ENCODE measurements at regions not wholly inside any gene's neighbourhood (a gene's known extent, or its start where the extent isn't known, plus 50 kb on each side); places are given as distances from the start of the nearest gene placed in this dataset.

DNA sequence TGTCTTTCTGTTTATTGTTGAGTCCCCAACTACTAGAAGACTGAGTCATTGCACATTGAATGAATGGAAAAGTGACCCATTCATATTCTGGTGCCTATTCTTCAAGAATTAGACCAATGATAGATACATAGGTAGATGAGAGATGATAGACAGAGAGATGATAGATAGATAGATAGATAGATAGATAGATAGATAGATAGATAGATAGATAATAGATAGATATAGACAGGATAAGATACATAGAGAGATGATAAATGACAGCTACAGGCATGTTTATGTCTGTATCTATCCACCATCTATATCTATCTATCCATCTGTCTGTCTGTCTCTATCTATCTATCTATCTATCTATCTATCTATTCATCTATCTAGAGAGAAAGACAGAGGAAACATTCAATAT is 170.3 kb upstream of the ARRDC4 start:
- Histone ChIP-seq H3K36me3 (ENCODE audit: control insufficient read depth, insufficient read depth, low read length) (no peaks in the 10 kb centered on the region), H3K27me3 (replicated peaks; ENCODE audit: control insufficient read depth, insufficient read depth, low read length) (no peaks in the 10 kb centered on the region), H3K4me3 (replicated peaks; ENCODE audit: low read depth, low read length) (no peak overlapping the region)
- no peak for DNase-seq (ENCODE audit: extremely low read depth, insufficient read length)
- TF ChIP-seq, protein P1, sequence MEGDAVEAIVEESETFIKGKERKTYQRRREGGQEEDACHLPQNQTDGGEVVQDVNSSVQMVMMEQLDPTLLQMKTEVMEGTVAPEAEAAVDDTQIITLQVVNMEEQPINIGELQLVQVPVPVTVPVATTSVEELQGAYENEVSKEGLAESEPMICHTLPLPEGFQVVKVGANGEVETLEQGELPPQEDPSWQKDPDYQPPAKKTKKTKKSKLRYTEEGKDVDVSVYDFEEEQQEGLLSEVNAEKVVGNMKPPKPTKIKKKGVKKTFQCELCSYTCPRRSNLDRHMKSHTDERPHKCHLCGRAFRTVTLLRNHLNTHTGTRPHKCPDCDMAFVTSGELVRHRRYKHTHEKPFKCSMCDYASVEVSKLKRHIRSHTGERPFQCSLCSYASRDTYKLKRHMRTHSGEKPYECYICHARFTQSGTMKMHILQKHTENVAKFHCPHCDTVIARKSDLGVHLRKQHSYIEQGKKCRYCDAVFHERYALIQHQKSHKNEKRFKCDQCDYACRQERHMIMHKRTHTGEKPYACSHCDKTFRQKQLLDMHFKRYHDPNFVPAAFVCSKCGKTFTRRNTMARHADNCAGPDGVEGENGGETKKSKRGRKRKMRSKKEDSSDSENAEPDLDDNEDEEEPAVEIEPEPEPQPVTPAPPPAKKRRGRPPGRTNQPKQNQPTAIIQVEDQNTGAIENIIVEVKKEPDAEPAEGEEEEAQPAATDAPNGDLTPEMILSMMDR (IDR thresholded peaks at IDR 0.05; ENCODE audit: insufficient read depth, low read length, poor library complexity, severe bottlenecking): no peak

DNA sequence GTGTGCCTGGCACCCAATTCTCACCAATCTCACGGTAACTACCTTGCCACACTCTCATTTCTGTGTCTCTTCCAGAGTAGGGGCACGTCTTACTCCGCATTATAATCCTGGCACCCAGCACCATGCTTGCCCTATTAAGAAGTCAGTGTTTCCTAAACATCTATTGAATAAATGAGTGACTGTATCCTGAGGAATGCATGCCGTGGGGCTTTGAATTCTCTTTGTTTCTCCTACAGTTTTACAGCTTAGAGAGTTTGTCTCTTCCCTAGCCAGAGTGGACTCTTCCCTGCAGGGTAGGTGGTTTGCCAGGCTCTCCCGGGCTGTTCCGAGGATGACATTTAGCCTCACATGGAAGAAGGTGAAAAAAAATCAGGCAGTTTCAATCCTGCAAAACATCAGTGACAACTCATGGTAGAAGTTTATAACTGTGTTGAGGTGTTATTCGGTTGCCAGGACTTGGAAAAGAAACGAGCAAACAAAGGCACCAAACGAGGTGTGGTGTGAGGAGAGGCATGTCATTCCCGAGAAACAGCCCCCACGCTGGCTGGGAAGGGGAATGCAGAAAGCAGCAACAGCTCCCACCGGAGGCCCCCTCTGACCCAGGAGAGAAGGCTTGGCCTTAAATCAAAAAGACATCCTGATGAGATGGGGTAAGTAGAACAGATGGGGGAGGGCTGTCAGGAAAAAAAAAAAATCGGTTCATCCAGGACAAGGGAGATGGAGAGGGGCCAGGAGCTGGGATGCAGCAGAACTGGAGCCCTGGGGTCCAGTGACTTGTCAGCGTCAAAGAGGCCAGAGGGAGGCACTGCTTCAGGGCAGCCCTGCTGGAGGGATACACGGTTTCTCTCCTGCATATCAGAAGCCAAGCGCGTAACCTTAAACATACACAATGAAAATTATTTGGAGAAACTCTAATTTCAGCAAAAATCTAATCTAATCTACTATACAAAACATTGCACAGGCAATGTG is 168.4 kb upstream of the ARRDC4 start:
- TF ChIP-seq, protein P1 (IDR thresholded peaks at IDR 0.05; ENCODE audit: insufficient read depth, low read length, poor library complexity, severe bottlenecking): no peak
- Histone ChIP-seq H3K27me3 (replicated peaks; ENCODE audit: control insufficient read depth, insufficient read depth, low read length) (no peaks in the 10 kb centered on the region), H3K36me3 (ENCODE audit: control insufficient read depth, insufficient read depth, low read length) (no peaks in the 10 kb centered on the region), H3K4me3 (replicated peaks; ENCODE audit: low read depth, low read length) (no peak overlapping the region)
- no peak for DNase-seq (ENCODE audit: extremely low read depth, insufficient read length)

- TF ChIP-seq, protein P1 (IDR thresholded peaks at IDR 0.05; ENCODE audit: insufficient read depth, low read length, poor library complexity, severe bottlenecking): no peak
- DNase-seq (ENCODE audit: extremely low read depth, insufficient read length): no peak
- no peaks in the 10 kb centered on the region for H3K27me3 ChIP-seq (replicated peaks; ENCODE audit: control insufficient read depth, insufficient read depth, low read length)
Observed at GRCh38 chr15:97804950-97805349, 155.6 kb upstream of the ARRDC4 start.

DNA sequence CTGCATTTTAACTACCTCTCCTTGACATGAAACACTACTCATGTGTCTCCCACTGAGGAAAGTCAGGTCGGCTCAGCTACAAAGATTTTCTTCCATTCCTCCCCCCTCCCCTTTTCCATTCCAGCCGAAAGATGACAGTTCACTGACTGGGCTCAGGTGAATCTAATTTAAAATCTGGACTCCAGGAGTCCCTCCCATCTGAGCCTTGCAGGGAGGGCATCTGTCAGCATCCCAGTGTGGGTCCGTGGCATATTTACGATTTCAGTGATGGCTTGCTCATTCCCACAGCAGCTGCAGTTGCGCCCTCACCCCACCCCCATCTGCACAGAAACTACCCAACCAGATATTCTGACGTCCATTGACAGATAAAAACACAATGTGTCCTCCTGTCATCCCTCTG is 153.7 kb upstream of the ARRDC4 start:
- TF ChIP-seq, protein P1 (IDR thresholded peaks at IDR 0.05; ENCODE audit: insufficient read depth, low read length, poor library complexity, severe bottlenecking): no peak
- Histone ChIP-seq H3K4me3 (replicated peaks; ENCODE audit: low read depth, low read length) (no peak overlapping the region), H3K36me3 (ENCODE audit: control insufficient read depth, insufficient read depth, low read length) (no peaks in the 10 kb centered on the region), H3K27me3 (replicated peaks; ENCODE audit: control insufficient read depth, insufficient read depth, low read length) (no peaks in the 10 kb centered on the region)
- DNase-seq (ENCODE audit: extremely low read depth, insufficient read length): no peak

More at GRCh38 chr15:97804950-97805349, 155.6 kb upstream of the ARRDC4 start:
- H3K4me3 ChIP-seq (replicated peaks; ENCODE audit: low read depth, low read length): no peak overlapping the region
- H3K36me3 ChIP-seq (ENCODE audit: control insufficient read depth, insufficient read depth, low read length): no peaks in the 10 kb centered on the region

DNA sequence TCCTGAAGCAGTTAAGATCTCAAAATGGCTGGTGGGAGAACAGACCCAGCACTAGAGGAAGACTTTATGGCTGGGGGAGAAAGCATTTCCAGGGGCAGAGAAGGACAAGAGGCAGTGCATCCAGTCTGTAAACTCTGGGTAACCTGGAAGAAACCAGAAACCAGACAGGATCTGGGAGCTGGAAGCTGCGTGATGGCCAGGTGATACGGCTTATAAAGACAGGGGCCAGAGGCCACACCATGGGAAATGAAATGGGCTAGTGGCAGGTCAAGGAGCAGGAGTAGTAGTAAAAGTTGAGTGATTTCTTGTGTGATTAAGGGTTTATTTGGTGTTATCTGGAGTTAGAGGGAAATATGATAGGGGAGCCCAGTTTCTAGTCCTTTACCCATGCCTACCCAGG is 144.7 kb upstream of the ARRDC4 start:
- DNase-seq (ENCODE audit: extremely low read depth, insufficient read length): no peak
- TF ChIP-seq, protein P1 (IDR thresholded peaks at IDR 0.05; ENCODE audit: insufficient read depth, low read length, poor library complexity, severe bottlenecking): no peak
- Histone ChIP-seq H3K36me3 (ENCODE audit: control insufficient read depth, insufficient read depth, low read length) (no peaks in the 10 kb centered on the region), H3K27me3 (replicated peaks; ENCODE audit: control insufficient read depth, insufficient read depth, low read length) (no peaks in the 10 kb centered on the region), H3K4me3 (replicated peaks; ENCODE audit: low read depth, low read length) (no peak overlapping the region)

All from GM06990 (cell line).